ENCODE measurements at regions not wholly inside any gene's neighbourhood (a gene's known extent, or its start where the extent isn't known, plus 50 kb on each side); places are given as distances from the start of the nearest gene placed in this dataset.
A peak's percentile ranks its signal among the peaks of the same experiment; 100 is the strongest.
"Not testable (repeated sequence)": the region's sequence is repeated elsewhere in the genome, so short reads cannot be mapped to it uniquely, and the experiment has no call there.

GRCh38 chr12:108425238-108425795, 86.2 kb upstream of the CMKLR1 start:
- DNase-seq, result no peak
- intact Hi-C loops (cut with DNase I), result no loop called here

- intact Hi-C loops (cut with DNase I), result no loop called here
These were observed 85.7 kb upstream of the CMKLR1 start for GRCh38 chr12:108424816-108425215.

GRCh38 chr12:108424026-108424425, 84.9 kb upstream of the CMKLR1 start:
- intact Hi-C loops (cut with DNase I), result no loop called here
- DNase-seq, result no peak

More at GRCh38 chr12:108424816-108425215, 85.7 kb upstream of the CMKLR1 start:
- DNase-seq, result no peak

- intact Hi-C loops (cut with DNase I), result no loop called here
- no peak for DNase-seq
These were observed 84.4 kb upstream of the CMKLR1 start for GRCh38 chr12:108423486-108423885.

GRCh38 chr12:108421082-108421481, 82.0 kb upstream of the CMKLR1 start:
- intact Hi-C loops (cut with DNase I); DNase-seq: not testable (repeated sequence)

GRCh38 chr12:108420421-108420820, 81.3 kb upstream of the CMKLR1 start:
- intact Hi-C loops (cut with DNase I); DNase-seq: not testable (repeated sequence)

GRCh38 chr12:108419949-108420348, 80.8 kb upstream of the CMKLR1 start:
- DNase-seq, result no peak
- intact Hi-C loops (cut with DNase I), result no loop called here

- DNase-seq, result no peak
- intact Hi-C loops (cut with DNase I), result no loop called here
These were observed 79.2 kb upstream of the CMKLR1 start for GRCh38 chr12:108418164-108418890.

- no peak for DNase-seq
- intact Hi-C loops (cut with DNase I), result no loop called here
These were observed 74.9 kb upstream of the CMKLR1 start for GRCh38 chr12:108414021-108414420.

- intact Hi-C loops (cut with DNase I), result no loop called here
- DNase-seq, result peak in 7 of 42 donors; percentile 16 to 55 (median 25)
These were observed 71.6 kb upstream of the CMKLR1 start for GRCh38 chr12:108410689-108411088.

- DNase-seq, result no peak
- intact Hi-C loops (cut with DNase I), result no loop called here
These were observed 70.4 kb upstream of the CMKLR1 start for GRCh38 chr12:108409481-108409880.

- DNase-seq, result no peak
- intact Hi-C loops (cut with DNase I), result no loop called here
These were observed 64.8 kb upstream of the CMKLR1 start for GRCh38 chr12:108403952-108404351.

- intact Hi-C loops (cut with DNase I), result no loop called here
- DNase-seq, result no peak
These were observed 62.9 kb upstream of the CMKLR1 start for GRCh38 chr12:108401964-108402363.

- no peak for DNase-seq
- intact Hi-C loops (cut with DNase I), result no loop called here
These were observed 61.9 kb upstream of the CMKLR1 start for GRCh38 chr12:108400900-108401480.

GRCh38 chr12:108400481-108400880, 61.4 kb upstream of the CMKLR1 start:
- DNase-seq, result no peak

GRCh38 chr12:108400056-108400455, 60.9 kb upstream of the CMKLR1 start:
- intact Hi-C loops (cut with DNase I), result no loop called here
- DNase-seq, result peak in 1 of 42 donors; percentile 8

More at GRCh38 chr12:108400481-108400880, 61.4 kb upstream of the CMKLR1 start:
- intact Hi-C loops (cut with DNase I), result no loop called here

GRCh38 chr12:108399514-108399913, 60.4 kb upstream of the CMKLR1 start:
- DNase-seq, result peak in 9 of 42 donors; percentile 11 to 38 (median 16)
- intact Hi-C loops (cut with DNase I), result no loop called here

- intact Hi-C loops (cut with DNase I), result no loop called here
- peak in 3 of 42 donors; percentile 10 to 17 (median 11) for DNase-seq
These were observed 55.1 kb upstream of the CMKLR1 start for GRCh38 chr12:108394196-108394595.

- no peak for DNase-seq
- intact Hi-C loops (cut with DNase I), result no loop called here
These were observed 53.2 kb upstream of the CMKLR1 start for GRCh38 chr12:108392284-108392683.

- intact Hi-C loops (cut with DNase I), result no loop called here
- no peak for DNase-seq
These were observed 51.5 kb upstream of the CMKLR1 start for GRCh38 chr12:108390495-108391203.

Measured in head of caudate nucleus (tissue), 42 donors.